HUES6 (cell line): ENCODE measurements at regions not wholly inside any gene's neighbourhood (a gene's known extent, or its start where the extent isn't known, plus 50 kb on each side); places are given as distances from the start of the nearest gene placed in this dataset.

Source experiments
- H3K27ac ChIP-seq: 2 replicates; pipeline ENCODE4 v1.7.0; 2013; ENCODE audit warnings: low read depth, mild to moderate bottlenecking, low read length, inconsistent platforms
- H3K27me3 ChIP-seq: 2 replicates; pipeline ENCODE4 v1.6.1; 2013; ENCODE audit warnings: low read length; ENCODE audit not compliant: control insufficient read depth, insufficient read depth
- H3K36me3 ChIP-seq: 2 replicates; pipeline ENCODE4 v1.6.1; 2013; ENCODE audit warnings: low read length; ENCODE audit not compliant: control insufficient read depth, insufficient read depth
- H3K4me1 ChIP-seq: 2 replicates; pipeline ENCODE4 v1.6.1; 2013; ENCODE audit warnings: low read length; ENCODE audit not compliant: control insufficient read depth, insufficient read depth
- H3K4me3 ChIP-seq: 2 replicates; pipeline ENCODE4 v1.5.1; 2013; ENCODE audit warnings: low read depth, low read length
- H3K9ac ChIP-seq: one replicate; pipeline ENCODE4 v1.6.1; 2013; ENCODE audit warnings: mild to moderate bottlenecking, low read length
- H3K9me3 ChIP-seq: 2 replicates; pipeline ENCODE4 v1.6.1; 2013; ENCODE audit warnings: low read depth, low read length; ENCODE audit not compliant: control insufficient read depth, insufficient read depth

- no peak overlapping the region for H3K27ac ChIP-seq
- no peaks in the 10 kb centered on the region for H3K27me3 ChIP-seq
- H3K4me3 ChIP-seq: no peak overlapping the region
- H3K4me1 ChIP-seq: peaks cover 4% of the 10 kb centered on the region
- no peaks in the 10 kb centered on the region for H3K9me3 ChIP-seq
- no peaks in the 10 kb centered on the region for H3K36me3 ChIP-seq
- no peak overlapping the region for H3K9ac ChIP-seq
Observed at GRCh38 chr3:181534781-181535221, 176.9 kb upstream of the SOX2 start.

- peaks cover 4% of the 10 kb centered on the region for H3K4me1 ChIP-seq
- H3K36me3 ChIP-seq: no peaks in the 10 kb centered on the region
- no peak overlapping the region for H3K4me3 ChIP-seq
- H3K9me3 ChIP-seq: no peaks in the 10 kb centered on the region
- H3K9ac ChIP-seq: no peak overlapping the region
- H3K27me3 ChIP-seq: no peaks in the 10 kb centered on the region
- H3K27ac ChIP-seq: no peak overlapping the region
Observed at GRCh38 chr3:181533811-181534210, 177.9 kb upstream of the SOX2 start.

GRCh38 chr3:181530584-181530983 is 181.1 kb upstream of the SOX2 start:
- H3K9ac ChIP-seq: no peak overlapping the region
- no peaks in the 10 kb centered on the region for H3K27me3 ChIP-seq
- H3K4me3 ChIP-seq: no peak overlapping the region
- H3K4me1 ChIP-seq: peaks cover 4% of the 10 kb centered on the region
- no peaks in the 10 kb centered on the region for H3K9me3 ChIP-seq
- H3K27ac ChIP-seq: no peak overlapping the region
- H3K36me3 ChIP-seq: no peaks in the 10 kb centered on the region

- 0 out of 2 replicates have a peak, but pooled peaks cover 3% of the 10 kb centered on the region for H3K9me3 ChIP-seq
- no peak overlapping the region for H3K9ac ChIP-seq
- no peaks in the 10 kb centered on the region for H3K4me1 ChIP-seq
- no peaks in the 10 kb centered on the region for H3K36me3 ChIP-seq
- no peak overlapping the region for H3K27ac ChIP-seq
- H3K4me3 ChIP-seq: no peak overlapping the region
- H3K27me3 ChIP-seq: no peaks in the 10 kb centered on the region
Observed at GRCh38 chr3:181521831-181522230, 189.9 kb upstream of the SOX2 start.

- no peaks in the 10 kb centered on the region for H3K36me3 ChIP-seq
- H3K4me1 ChIP-seq: no peaks in the 10 kb centered on the region
- no peak overlapping the region for H3K4me3 ChIP-seq
- no peaks in the 10 kb centered on the region for H3K27me3 ChIP-seq
- H3K27ac ChIP-seq: no peak overlapping the region
- H3K9me3 ChIP-seq: no peaks in the 10 kb centered on the region
- H3K9ac ChIP-seq: no peak overlapping the region
Observed at GRCh38 chr3:181518222-181518621, 193.5 kb upstream of the SOX2 start.

GRCh38 chr3:181512787-181513186 is 198.9 kb upstream of the SOX2 start:
- Histone ChIP-seq H3K27ac (no peak overlapping the region), H3K4me3 (no peak overlapping the region)

GRCh38 chr3:181510500-181510899 is 201.2 kb upstream of the SOX2 start:
- no peaks in the 10 kb centered on the region for H3K36me3 ChIP-seq

More at GRCh38 chr3:181512787-181513186, 198.9 kb upstream of the SOX2 start:
- Histone ChIP-seq H3K9me3 (peaks cover 41% of the 10 kb centered on the region), H3K9ac (no peak overlapping the region), H3K36me3 (no peaks in the 10 kb centered on the region), H3K4me1 (no peaks in the 10 kb centered on the region), H3K27me3 (no peaks in the 10 kb centered on the region)

GRCh38 chr3:181497358-181497757 is 214.4 kb upstream of the SOX2 start:
- Histone ChIP-seq H3K9ac (no peak overlapping the region), H3K27ac (no peak overlapping the region), H3K27me3 (no peaks in the 10 kb centered on the region), H3K4me1 (peaks cover 2% of the 10 kb centered on the region; the same call in 1 of the 2 replicates), H3K9me3 (no peaks in the 10 kb centered on the region), H3K36me3 (no peaks in the 10 kb centered on the region), H3K4me3 (no peak overlapping the region)

More at GRCh38 chr3:181510500-181510899, 201.2 kb upstream of the SOX2 start:
- Histone ChIP-seq H3K27ac (no peak overlapping the region), H3K9me3 (peaks cover 41% of the 10 kb centered on the region), H3K4me3 (no peak overlapping the region), H3K4me1 (no peaks in the 10 kb centered on the region), H3K27me3 (no peaks in the 10 kb centered on the region), H3K9ac (no peak overlapping the region)

- no peak overlapping the region for H3K4me3 ChIP-seq
- no peaks in the 10 kb centered on the region for H3K36me3 ChIP-seq
- no peak overlapping the region for H3K27ac ChIP-seq
- H3K9me3 ChIP-seq: no peaks in the 10 kb centered on the region
- peaks cover 2% of the 10 kb centered on the region; the same call in 1 of the 2 replicates for H3K4me1 ChIP-seq
- H3K27me3 ChIP-seq: no peaks in the 10 kb centered on the region
- no peak overlapping the region for H3K9ac ChIP-seq
Observed at GRCh38 chr3:181493423-181493822, 218.3 kb upstream of the SOX2 start.

GRCh38 chr3:181488536-181488935 is 223.2 kb upstream of the SOX2 start:
- Histone ChIP-seq H3K27me3 (no peaks in the 10 kb centered on the region), H3K4me3 (no peak overlapping the region), H3K27ac (no peak overlapping the region), H3K9ac (no peak overlapping the region), H3K4me1 (no peaks in the 10 kb centered on the region), H3K9me3 (no peaks in the 10 kb centered on the region), H3K36me3 (no peaks in the 10 kb centered on the region)

GRCh38 chr3:181487236-181487978 is 224.3 kb upstream of the SOX2 start:
- no peaks in the 10 kb centered on the region for H3K4me1 ChIP-seq
- no peaks in the 10 kb centered on the region for H3K9me3 ChIP-seq
- H3K9ac ChIP-seq: no peak overlapping the region
- no peaks in the 10 kb centered on the region for H3K27me3 ChIP-seq
- no peaks in the 10 kb centered on the region for H3K36me3 ChIP-seq
- no peak overlapping the region for H3K27ac ChIP-seq
- H3K4me3 ChIP-seq: no peak overlapping the region
